ENCODE measurements at regions not wholly inside any gene's neighbourhood (a gene's known extent, or its start where the extent isn't known, plus 50 kb on each side); places are given as distances from the start of the nearest gene placed in this dataset.
"Not testable (repeated sequence)": the region's sequence is repeated elsewhere in the genome, so short reads cannot be mapped to it uniquely, and the experiment has no call there.

- H3K4me3 Mint-ChIP-seq, result no peak overlapping the region
- no peaks in the 10 kb centered on the region for H3K9me3 Mint-ChIP-seq (ENCODE audit: low read depth)
- no peak overlapping the region for H3K27ac Mint-ChIP-seq
- H3K36me3 Mint-ChIP-seq, result no peaks in the 10 kb centered on the region
- no peaks in the 10 kb centered on the region for H3K4me1 Mint-ChIP-seq (ENCODE audit: low read depth)
- H3K27me3 Mint-ChIP-seq, result no peaks in the 10 kb centered on the region
These were observed 106.7 kb downstream of the FAM174A start for GRCh38 chr5:100641833-100642232.

- Mint-ChIP-seq H3K9me3 (ENCODE audit: low read depth) (no peaks in the 10 kb centered on the region), H3K4me3 (no peak overlapping the region), H3K27me3 (no peaks in the 10 kb centered on the region), H3K36me3 (no peaks in the 10 kb centered on the region), H3K4me1 (ENCODE audit: low read depth) (peaks cover 6% of the 10 kb centered on the region), H3K27ac (no peak overlapping the region)
These were observed 108.3 kb downstream of the FAM174A start for GRCh38 chr5:100643473-100643872.

- H3K4me1 Mint-ChIP-seq (ENCODE audit: low read depth), result peaks cover 6% of the 10 kb centered on the region
- H3K36me3 Mint-ChIP-seq, result no peaks in the 10 kb centered on the region
- H3K27me3 Mint-ChIP-seq, result no peaks in the 10 kb centered on the region
- no peaks in the 10 kb centered on the region for H3K9me3 Mint-ChIP-seq (ENCODE audit: low read depth)
- H3K27ac Mint-ChIP-seq, result peak overlapping the region; percentile 50
- H3K4me3 Mint-ChIP-seq, result no peak overlapping the region
These were observed 109.0 kb downstream of the FAM174A start for GRCh38 chr5:100644185-100644584.

- Mint-ChIP-seq H3K27ac (no peak overlapping the region), H3K36me3 (no peaks in the 10 kb centered on the region), H3K27me3 (no peaks in the 10 kb centered on the region), H3K4me3 (no peak overlapping the region), H3K4me1 (ENCODE audit: low read depth) (peaks cover 6% of the 10 kb centered on the region), H3K9me3 (ENCODE audit: low read depth) (no peaks in the 10 kb centered on the region)
These were observed 109.6 kb downstream of the FAM174A start for GRCh38 chr5:100644776-100645175.

GRCh38 chr5:100646011-100646410 is 110.8 kb downstream of the FAM174A start:
- Mint-ChIP-seq H3K27me3 (no peaks in the 10 kb centered on the region), H3K4me1 (ENCODE audit: low read depth) (peaks cover 6% of the 10 kb centered on the region), H3K4me3 (no peak overlapping the region), H3K9me3 (ENCODE audit: low read depth) (no peaks in the 10 kb centered on the region), H3K27ac (no peak overlapping the region), H3K36me3 (no peaks in the 10 kb centered on the region)

GRCh38 chr5:100646691-100647090 is 111.5 kb downstream of the FAM174A start:
- Mint-ChIP-seq H3K27me3 (no peaks in the 10 kb centered on the region), H3K4me1 (ENCODE audit: low read depth) (peaks cover 6% of the 10 kb centered on the region), H3K9me3 (ENCODE audit: low read depth) (no peaks in the 10 kb centered on the region), H3K4me3 (no peak overlapping the region), H3K36me3 (no peaks in the 10 kb centered on the region), H3K27ac (no peak overlapping the region)

- Mint-ChIP-seq H3K27me3 (no peaks in the 10 kb centered on the region), H3K4me1 (ENCODE audit: low read depth) (peaks cover 6% of the 10 kb centered on the region), H3K27ac (peak overlapping the region; percentile 18), H3K9me3 (ENCODE audit: low read depth) (no peaks in the 10 kb centered on the region), H3K36me3 (no peaks in the 10 kb centered on the region), H3K4me3 (no peak overlapping the region)
These were observed 112.5 kb downstream of the FAM174A start for GRCh38 chr5:100647461-100648230.

- Mint-ChIP-seq H3K27ac (no peak overlapping the region), H3K36me3 (no peaks in the 10 kb centered on the region), H3K4me1 (ENCODE audit: low read depth) (peaks cover 1% of the 10 kb centered on the region), H3K27me3 (no peaks in the 10 kb centered on the region), H3K9me3 (ENCODE audit: low read depth) (no peaks in the 10 kb centered on the region), H3K4me3 (no peak overlapping the region)
These were observed 119.7 kb downstream of the FAM174A start for GRCh38 chr5:100654895-100655294.

GRCh38 chr5:100656771-100657170 is 121.6 kb downstream of the FAM174A start:
- not testable (repeated sequence) for H3K27ac Mint-ChIP-seq; H3K36me3 Mint-ChIP-seq; H3K4me1 Mint-ChIP-seq (ENCODE audit: low read depth); H3K27me3 Mint-ChIP-seq; H3K9me3 Mint-ChIP-seq (ENCODE audit: low read depth); H3K4me3 Mint-ChIP-seq

GRCh38 chr5:100659080-100659795 is 124.1 kb downstream of the FAM174A start:
- no peaks in the 10 kb centered on the region for H3K9me3 Mint-ChIP-seq (ENCODE audit: low read depth)
- H3K4me1 Mint-ChIP-seq (ENCODE audit: low read depth), result peaks cover 1% of the 10 kb centered on the region
- no peak overlapping the region for H3K4me3 Mint-ChIP-seq
- no peaks in the 10 kb centered on the region for H3K27me3 Mint-ChIP-seq
- no peaks in the 10 kb centered on the region for H3K36me3 Mint-ChIP-seq
- H3K27ac Mint-ChIP-seq, result no peak overlapping the region

GRCh38 chr5:100664140-100664539 is 129.0 kb downstream of the FAM174A start:
- Mint-ChIP-seq H3K27me3 (no peaks in the 10 kb centered on the region), H3K9me3 (ENCODE audit: low read depth) (no peaks in the 10 kb centered on the region), H3K36me3 (no peaks in the 10 kb centered on the region), H3K4me1 (ENCODE audit: low read depth) (peaks cover 7% of the 10 kb centered on the region), H3K4me3 (no peak overlapping the region), H3K27ac (no peak overlapping the region)

- no peak overlapping the region for H3K27ac Mint-ChIP-seq
These were observed 132.0 kb downstream of the FAM174A start for GRCh38 chr5:100667161-100667630.

GRCh38 chr5:100668511-100668910 is 133.3 kb downstream of the FAM174A start:
- peaks cover 6% of the 10 kb centered on the region for H3K4me1 Mint-ChIP-seq (ENCODE audit: low read depth)
- peaks cover 2% of the 10 kb centered on the region for H3K36me3 Mint-ChIP-seq
- H3K27ac Mint-ChIP-seq, result no peak overlapping the region
- H3K9me3 Mint-ChIP-seq (ENCODE audit: low read depth), result no peaks in the 10 kb centered on the region
- no peaks in the 10 kb centered on the region for H3K27me3 Mint-ChIP-seq
- no peak overlapping the region for H3K4me3 Mint-ChIP-seq

More at GRCh38 chr5:100667161-100667630, 132.0 kb downstream of the FAM174A start:
- no peaks in the 10 kb centered on the region for H3K27me3 Mint-ChIP-seq
- peaks cover 2% of the 10 kb centered on the region for H3K36me3 Mint-ChIP-seq
- H3K4me3 Mint-ChIP-seq, result no peak overlapping the region
- peaks cover 6% of the 10 kb centered on the region for H3K4me1 Mint-ChIP-seq (ENCODE audit: low read depth)
- no peaks in the 10 kb centered on the region for H3K9me3 Mint-ChIP-seq (ENCODE audit: low read depth)

- Mint-ChIP-seq H3K9me3 (ENCODE audit: low read depth) (peaks cover 8% of the 10 kb centered on the region), H3K27me3 (no peaks in the 10 kb centered on the region), H3K27ac (no peak overlapping the region), H3K4me1 (ENCODE audit: low read depth) (no peaks in the 10 kb centered on the region), H3K36me3 (peaks cover 2% of the 10 kb centered on the region), H3K4me3 (no peak overlapping the region)
These were observed 141.8 kb downstream of the FAM174A start for GRCh38 chr5:100676817-100677631.

GRCh38 chr5:100682625-100683024 is 147.5 kb downstream of the FAM174A start:
- Mint-ChIP-seq H3K27me3 (no peaks in the 10 kb centered on the region), H3K9me3 (ENCODE audit: low read depth) (peaks cover 25% of the 10 kb centered on the region)

More at GRCh38 chr5:100682625-100683024, 147.5 kb downstream of the FAM174A start:
- Mint-ChIP-seq H3K4me3 (no peak overlapping the region), H3K27ac (no peak overlapping the region), H3K36me3 (peaks cover 13% of the 10 kb centered on the region), H3K4me1 (ENCODE audit: low read depth) (no peaks in the 10 kb centered on the region)

Measured in activated naive CD8-positive, alpha-beta T cell (primary cell).